Liver (tissue), 8 donors: ENCODE measurements at regions not wholly inside any gene's neighbourhood (a gene's known extent, or its start where the extent isn't known, plus 50 kb on each side); places are given as distances from the start of the nearest gene placed in this dataset.

Experiments used
- DNase-seq: peaks from one replicate; pipeline ENCODE4 v3.0.0-alpha.2; 2017; ENCODE audit warnings: low spot score
- H3K27ac ChIP-seq, 2 donors: one replicate each; pipeline ENCODE4 v1.7.0; 2013; ENCODE audit warnings: inconsistent platforms in 2 of 2, low read length in 2 of 2, control low read depth in 1 of 2, low read depth in 1 of 2, mild to moderate bottlenecking in 1 of 2
- H3K27me3 ChIP-seq, 4 donors: one replicate each; pipeline versions ENCODE4 v1.6.1 to v1.7.0; 2013; ENCODE audit warnings: low read length in 3 of 4, inconsistent platforms in 1 of 4, mild to moderate bottlenecking in 1 of 4, moderate library complexity in 1 of 4; ENCODE audit not compliant: control insufficient read depth in 4 of 4, insufficient read depth in 4 of 4
- H3K36me3 ChIP-seq, 4 donors: one replicate each; pipeline versions ENCODE4 v1.6.1 to v1.7.0; 2013; ENCODE audit warnings: low read length in 3 of 4, mild to moderate bottlenecking in 3 of 4, low read depth in 1 of 4, moderate library complexity in 1 of 4; ENCODE audit not compliant: control insufficient read depth in 4 of 4, insufficient read depth in 3 of 4
- H3K4me1 ChIP-seq, 4 donors: one replicate each; pipeline versions ENCODE4 v1.6.1 to v1.7.0; 2013; ENCODE audit warnings: low read length in 3 of 4, mild to moderate bottlenecking in 3 of 4, moderate library complexity in 1 of 4; ENCODE audit not compliant: control insufficient read depth in 4 of 4, insufficient read depth in 4 of 4
- H3K4me3 ChIP-seq, 3 donors: one replicate each; pipeline versions ENCODE4 v1.6.1 to v1.7.0; 2013; ENCODE audit warnings: low read length in 3 of 3, control low read depth in 1 of 3, low read depth in 1 of 3, mild to moderate bottlenecking in 1 of 3
- H3K9ac ChIP-seq, 2 donors: one replicate each; pipeline ENCODE4 v1.7.0; 2013; ENCODE audit warnings: low read length in 2 of 2, mild to moderate bottlenecking in 2 of 2, moderate library complexity in 2 of 2, control low read depth in 1 of 2, low read depth in 1 of 2
- H3K9me3 ChIP-seq, 4 donors: one replicate each; pipeline versions ENCODE4 v1.6.1 to v1.7.0; 2013; ENCODE audit warnings: low read length in 3 of 4; ENCODE audit not compliant: control insufficient read depth in 4 of 4
- EGR1 ChIP-seq, 2 donors: IDR thresholded peaks; 2 replicates each; pipeline ENCODE4 v1.6.1; 2016 to 2018; ENCODE audit warnings: antibody characterized with exemption in 2 of 2, low read depth in 2 of 2
- FOXA1 ChIP-seq: IDR thresholded peaks from 2 replicates; pipeline ENCODE4 v1.6.1; 2016; ENCODE audit warnings: antibody characterized with exemption
- FOXA2 ChIP-seq: IDR thresholded peaks from 2 replicates; pipeline ENCODE4 v1.6.1; 2016; ENCODE audit warnings: antibody characterized with exemption
- GABPA ChIP-seq, 2 donors: IDR thresholded peaks in 1 of 2; conservative IDR thresholded peaks in 1 of 2; 2 replicates each; pipeline ENCODE4 v1.6.1; 2016; ENCODE audit warnings: antibody characterized with exemption in 2 of 2, mild to moderate bottlenecking in 1 of 2, moderate library complexity in 1 of 2
- HNF4A ChIP-seq, 2 donors: conservative IDR thresholded peaks; 2 replicates each; pipeline ENCODE4 v1.6.1; 2016; ENCODE audit warnings: antibody characterized with exemption in 2 of 2, mild to moderate bottlenecking in 2 of 2
- HNF4G ChIP-seq: IDR thresholded peaks from 2 replicates; pipeline ENCODE4 v1.6.1; 2016; ENCODE audit warnings: antibody characterized with exemption
- JUND ChIP-seq, 2 donors: IDR thresholded peaks; 2 replicates each; pipeline ENCODE4 v1.6.1; 2016; ENCODE audit warnings: antibody characterized with exemption in 2 of 2
- NR2F2 ChIP-seq: IDR thresholded peaks from 2 replicates; pipeline ENCODE4 v1.6.1; 2016; ENCODE audit warnings: antibody characterized with exemption
- RAD21 ChIP-seq, 2 donors: IDR thresholded peaks; 2 replicates each; pipeline ENCODE4 v1.6.1; 2016; ENCODE audit warnings: antibody characterized with exemption in 2 of 2, mild to moderate bottlenecking in 2 of 2
- RXRA ChIP-seq, 2 donors: IDR thresholded peaks; 2 replicates each; pipeline ENCODE4 v1.6.1; 2017 to 2018; ENCODE audit warnings: antibody characterized with exemption in 2 of 2, mild to moderate bottlenecking in 1 of 2
- SP1 ChIP-seq: IDR thresholded peaks from 2 replicates; pipeline ENCODE4 v1.6.1; 2018; ENCODE audit warnings: antibody characterized with exemption, mild to moderate bottlenecking
- TAF1 ChIP-seq: conservative IDR thresholded peaks from 2 replicates; pipeline ENCODE4 v1.6.1; 2016; ENCODE audit warnings: antibody characterized with exemption, mild to moderate bottlenecking
- YY1 ChIP-seq: IDR thresholded peaks from 2 replicates; pipeline ENCODE4 v1.6.1; 2016; ENCODE audit warnings: antibody characterized with exemption, mild to moderate bottlenecking
- WGBS: extraction: QIAGEN DNeasy Blood & Tissue Kit; methylation state at CpG from one replicate; pipeline ENCODE4 v1.1.7; 2013; 5-methylcytosine and 5-hydroxymethylcytosine counted together
- TF ChIP-seq, protein P1 (sequence below): IDR thresholded peaks from 2 replicates; pipeline ENCODE4 v1.6.1; 2016; ENCODE audit warnings: antibody characterized with exemption
- TF ChIP-seq, protein P2 (sequence below): IDR thresholded peaks from 2 replicates; pipeline ENCODE4 v1.6.1; 2016; ENCODE audit warnings: antibody characterized with exemption, mild to moderate bottlenecking
- TF ChIP-seq, protein P3 (sequence below): fragments of 150-350 bp; IDR thresholded peaks from 2 replicates; pipeline ENCODE4 v1.5.1; 2017; ENCODE audit warnings: improper control_type of control experiment, low read depth, low read length; ENCODE audit not compliant: missing input control
- TF ChIP-seq, protein P4 (sequence below): IDR thresholded peaks from 2 replicates; pipeline ENCODE4 v1.6.1; 2016; ENCODE audit warnings: antibody characterized with exemption
- TF ChIP-seq, protein P5 (sequence below): IDR thresholded peaks from 2 replicates; pipeline ENCODE4 v1.6.1; 2016; ENCODE audit warnings: antibody characterized with exemption
- donor health status: healthy.
- donor health status: healthy.
- donor health status: healthy.
- donor health status: healthy.
- donor health status: healthy.

DNA sequence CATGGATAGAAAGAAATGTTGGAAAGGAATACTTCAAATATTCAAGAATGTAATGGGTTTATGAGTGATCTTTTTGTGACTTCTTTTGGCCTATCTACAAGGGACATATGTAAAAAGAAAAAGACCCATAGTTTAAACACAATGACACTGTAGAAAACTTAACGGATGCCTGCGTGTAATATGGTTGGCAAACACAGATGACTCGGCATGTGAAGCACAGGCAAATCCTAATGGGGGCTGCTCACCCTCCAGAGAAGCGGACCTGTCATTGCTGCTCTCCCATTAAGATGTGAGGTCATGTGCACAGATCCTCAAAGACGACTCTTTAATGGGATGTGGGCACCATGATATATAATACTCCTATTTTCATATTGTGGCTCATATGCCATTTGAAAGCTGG is 366.6 kb upstream of the TMEM132C start:
- TF ChIP-seq FOXA2 (no peak), HNF4G (no peak), RXRA (IDR thresholded peaks at IDR 0.05) (no peak), EGR1 (IDR thresholded peaks at IDR 0.05; ENCODE audit: low read depth in 2 of 2) (no peak), TAF1 (no peak), YY1 (no peak), RAD21 (IDR thresholded peaks at IDR 0.05) (no peak), SP1 (no peak), NR2F2 (no peak)
- TF ChIP-seq, protein P1, sequence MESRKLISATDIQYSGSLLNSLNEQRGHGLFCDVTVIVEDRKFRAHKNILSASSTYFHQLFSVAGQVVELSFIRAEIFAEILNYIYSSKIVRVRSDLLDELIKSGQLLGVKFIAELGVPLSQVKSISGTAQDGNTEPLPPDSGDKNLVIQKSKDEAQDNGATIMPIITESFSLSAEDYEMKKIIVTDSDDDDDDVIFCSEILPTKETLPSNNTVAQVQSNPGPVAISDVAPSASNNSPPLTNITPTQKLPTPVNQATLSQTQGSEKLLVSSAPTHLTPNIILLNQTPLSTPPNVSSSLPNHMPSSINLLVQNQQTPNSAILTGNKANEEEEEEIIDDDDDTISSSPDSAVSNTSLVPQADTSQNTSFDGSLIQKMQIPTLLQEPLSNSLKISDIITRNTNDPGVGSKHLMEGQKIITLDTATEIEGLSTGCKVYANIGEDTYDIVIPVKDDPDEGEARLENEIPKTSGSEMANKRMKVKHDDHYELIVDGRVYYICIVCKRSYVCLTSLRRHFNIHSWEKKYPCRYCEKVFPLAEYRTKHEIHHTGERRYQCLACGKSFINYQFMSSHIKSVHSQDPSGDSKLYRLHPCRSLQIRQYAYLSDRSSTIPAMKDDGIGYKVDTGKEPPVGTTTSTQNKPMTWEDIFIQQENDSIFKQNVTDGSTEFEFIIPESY, result no peak
- TF ChIP-seq, protein P2, sequence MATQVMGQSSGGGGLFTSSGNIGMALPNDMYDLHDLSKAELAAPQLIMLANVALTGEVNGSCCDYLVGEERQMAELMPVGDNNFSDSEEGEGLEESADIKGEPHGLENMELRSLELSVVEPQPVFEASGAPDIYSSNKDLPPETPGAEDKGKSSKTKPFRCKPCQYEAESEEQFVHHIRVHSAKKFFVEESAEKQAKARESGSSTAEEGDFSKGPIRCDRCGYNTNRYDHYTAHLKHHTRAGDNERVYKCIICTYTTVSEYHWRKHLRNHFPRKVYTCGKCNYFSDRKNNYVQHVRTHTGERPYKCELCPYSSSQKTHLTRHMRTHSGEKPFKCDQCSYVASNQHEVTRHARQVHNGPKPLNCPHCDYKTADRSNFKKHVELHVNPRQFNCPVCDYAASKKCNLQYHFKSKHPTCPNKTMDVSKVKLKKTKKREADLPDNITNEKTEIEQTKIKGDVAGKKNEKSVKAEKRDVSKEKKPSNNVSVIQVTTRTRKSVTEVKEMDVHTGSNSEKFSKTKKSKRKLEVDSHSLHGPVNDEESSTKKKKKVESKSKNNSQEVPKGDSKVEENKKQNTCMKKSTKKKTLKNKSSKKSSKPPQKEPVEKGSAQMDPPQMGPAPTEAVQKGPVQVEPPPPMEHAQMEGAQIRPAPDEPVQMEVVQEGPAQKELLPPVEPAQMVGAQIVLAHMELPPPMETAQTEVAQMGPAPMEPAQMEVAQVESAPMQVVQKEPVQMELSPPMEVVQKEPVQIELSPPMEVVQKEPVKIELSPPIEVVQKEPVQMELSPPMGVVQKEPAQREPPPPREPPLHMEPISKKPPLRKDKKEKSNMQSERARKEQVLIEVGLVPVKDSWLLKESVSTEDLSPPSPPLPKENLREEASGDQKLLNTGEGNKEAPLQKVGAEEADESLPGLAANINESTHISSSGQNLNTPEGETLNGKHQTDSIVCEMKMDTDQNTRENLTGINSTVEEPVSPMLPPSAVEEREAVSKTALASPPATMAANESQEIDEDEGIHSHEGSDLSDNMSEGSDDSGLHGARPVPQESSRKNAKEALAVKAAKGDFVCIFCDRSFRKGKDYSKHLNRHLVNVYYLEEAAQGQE, result no peak
- TF ChIP-seq, protein P3, sequence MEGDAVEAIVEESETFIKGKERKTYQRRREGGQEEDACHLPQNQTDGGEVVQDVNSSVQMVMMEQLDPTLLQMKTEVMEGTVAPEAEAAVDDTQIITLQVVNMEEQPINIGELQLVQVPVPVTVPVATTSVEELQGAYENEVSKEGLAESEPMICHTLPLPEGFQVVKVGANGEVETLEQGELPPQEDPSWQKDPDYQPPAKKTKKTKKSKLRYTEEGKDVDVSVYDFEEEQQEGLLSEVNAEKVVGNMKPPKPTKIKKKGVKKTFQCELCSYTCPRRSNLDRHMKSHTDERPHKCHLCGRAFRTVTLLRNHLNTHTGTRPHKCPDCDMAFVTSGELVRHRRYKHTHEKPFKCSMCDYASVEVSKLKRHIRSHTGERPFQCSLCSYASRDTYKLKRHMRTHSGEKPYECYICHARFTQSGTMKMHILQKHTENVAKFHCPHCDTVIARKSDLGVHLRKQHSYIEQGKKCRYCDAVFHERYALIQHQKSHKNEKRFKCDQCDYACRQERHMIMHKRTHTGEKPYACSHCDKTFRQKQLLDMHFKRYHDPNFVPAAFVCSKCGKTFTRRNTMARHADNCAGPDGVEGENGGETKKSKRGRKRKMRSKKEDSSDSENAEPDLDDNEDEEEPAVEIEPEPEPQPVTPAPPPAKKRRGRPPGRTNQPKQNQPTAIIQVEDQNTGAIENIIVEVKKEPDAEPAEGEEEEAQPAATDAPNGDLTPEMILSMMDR, result no peak
- TF ChIP-seq, protein P4, sequence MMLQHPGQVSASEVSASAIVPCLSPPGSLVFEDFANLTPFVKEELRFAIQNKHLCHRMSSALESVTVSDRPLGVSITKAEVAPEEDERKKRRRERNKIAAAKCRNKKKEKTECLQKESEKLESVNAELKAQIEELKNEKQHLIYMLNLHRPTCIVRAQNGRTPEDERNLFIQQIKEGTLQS, result no peak
- Histone ChIP-seq H3K4me3 (no peak overlapping the region), H3K9ac (no peak overlapping the region), H3K36me3 (no peaks in the 10 kb centered on the region), H3K27ac (no peak overlapping the region), H3K27me3 (no peaks in the 10 kb centered on the region), H3K4me1 (no peaks in the 10 kb centered on the region), H3K9me3 (peaks cover 0 to 1% (median 0%) of the 10 kb centered on the region in 4 donors)
- DNase-seq, result no peak
- 62% methylated on average over 5 of the region's 5 CpGs for WGBS

DNA sequence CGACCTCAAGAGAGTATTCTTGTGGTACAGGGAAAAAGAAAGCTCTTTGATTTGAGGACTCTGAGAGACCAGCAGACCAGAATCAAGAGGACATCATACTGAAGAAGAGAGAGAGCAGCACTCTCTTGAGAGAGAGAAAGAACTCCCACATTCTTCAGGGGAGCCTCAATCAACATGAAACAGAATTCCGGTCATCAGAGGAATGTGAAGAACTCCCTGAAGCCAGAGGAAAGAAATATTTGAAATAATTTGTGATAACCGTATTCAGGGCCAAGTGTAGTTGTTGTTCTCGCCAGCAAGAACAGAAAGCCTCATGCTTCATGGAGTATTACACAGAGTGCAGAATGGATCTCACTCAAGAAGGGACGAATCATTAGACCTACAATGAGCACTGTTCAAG is 363.8 kb upstream of the TMEM132C start:
- no peak for DNase-seq
- no peaks in the 10 kb centered on the region for H3K4me1 ChIP-seq
- no peak overlapping the region for H3K9ac ChIP-seq
- H3K9me3 ChIP-seq, result peaks cover 0 to 2% (median 0%) of the 10 kb centered on the region in 4 donors
- no peak overlapping the region for H3K4me3 ChIP-seq
- WGBS, result 41% methylated on average over 5 of the region's 5 CpGs
- no peaks in the 10 kb centered on the region for H3K36me3 ChIP-seq
- no peak overlapping the region for H3K27ac ChIP-seq
- H3K27me3 ChIP-seq, result no peaks in the 10 kb centered on the region
- no peak for TF ChIP-seq RXRA (IDR thresholded peaks at IDR 0.05)
- TF ChIP-seq, protein P5, sequence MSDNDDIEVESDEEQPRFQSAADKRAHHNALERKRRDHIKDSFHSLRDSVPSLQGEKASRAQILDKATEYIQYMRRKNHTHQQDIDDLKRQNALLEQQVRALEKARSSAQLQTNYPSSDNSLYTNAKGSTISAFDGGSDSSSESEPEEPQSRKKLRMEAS, result no peak
- TF ChIP-seq, protein P4, result no peak
- TF ChIP-seq GABPA (IDR thresholded peaks at IDR 0.05 in 1 of 2, conservative IDR thresholded peaks at IDR 0.05 in 1 of 2), result no peak
- no peak for TF ChIP-seq FOXA1
- no peak for TF ChIP-seq NR2F2
- no peak for TF ChIP-seq TAF1
- TF ChIP-seq, protein P1, result no peak
- TF ChIP-seq YY1, result no peak
- TF ChIP-seq HNF4A (conservative IDR thresholded peaks at IDR 0.05), result no peak
- TF ChIP-seq, protein P3, result no peak
- TF ChIP-seq RAD21 (IDR thresholded peaks at IDR 0.05), result no peak
- no peak for TF ChIP-seq JUND (IDR thresholded peaks at IDR 0.05)
- TF ChIP-seq SP1, result no peak
- no peak for TF ChIP-seq EGR1 (IDR thresholded peaks at IDR 0.05; ENCODE audit: low read depth in 2 of 2)
